ENCODE measurements at regions not wholly inside any gene's neighbourhood (a gene's known extent, or its start where the extent isn't known, plus 50 kb on each side); places are given as distances from the start of the nearest gene placed in this dataset.

DNA sequence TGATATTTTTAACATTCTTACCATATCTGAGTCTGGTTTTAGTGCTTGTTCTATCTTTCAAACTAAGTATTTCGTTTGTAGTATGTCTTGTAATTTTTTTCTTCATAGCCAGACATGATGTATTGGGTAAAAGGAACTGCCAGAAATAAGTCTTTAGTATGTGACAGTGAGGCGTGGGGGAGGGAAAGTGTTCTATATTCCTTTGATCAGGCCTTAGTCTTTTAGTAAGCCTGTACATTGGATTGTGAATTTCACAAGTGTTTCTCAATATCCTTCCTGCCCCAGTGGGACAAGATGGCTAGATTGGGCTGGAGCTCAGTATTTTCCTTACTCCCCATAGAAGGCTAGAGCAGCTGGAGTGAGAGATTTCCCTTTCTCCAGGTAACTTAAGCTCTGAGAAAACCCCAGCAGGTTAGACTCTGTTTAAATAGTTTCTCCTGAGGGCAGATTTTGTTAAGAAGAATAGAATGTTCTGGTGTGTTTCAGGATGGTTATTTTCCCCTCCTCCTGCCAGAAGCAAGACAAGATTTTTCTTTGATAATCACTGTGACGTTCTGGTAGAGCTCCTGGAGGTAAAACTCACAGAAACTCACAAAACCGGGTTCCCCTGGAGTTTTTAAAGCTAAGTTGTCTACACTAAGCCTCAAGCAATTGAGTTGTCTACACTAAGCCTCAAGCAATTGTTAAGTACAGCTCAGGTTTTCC lies 140.7 kb upstream of the ARPP21 start:
- DNase-seq (ENCODE audit: low read depth): no peak
- no peak overlapping the region for H3K4me3 ChIP-seq (ENCODE audit: low read depth, low read length)

DNA sequence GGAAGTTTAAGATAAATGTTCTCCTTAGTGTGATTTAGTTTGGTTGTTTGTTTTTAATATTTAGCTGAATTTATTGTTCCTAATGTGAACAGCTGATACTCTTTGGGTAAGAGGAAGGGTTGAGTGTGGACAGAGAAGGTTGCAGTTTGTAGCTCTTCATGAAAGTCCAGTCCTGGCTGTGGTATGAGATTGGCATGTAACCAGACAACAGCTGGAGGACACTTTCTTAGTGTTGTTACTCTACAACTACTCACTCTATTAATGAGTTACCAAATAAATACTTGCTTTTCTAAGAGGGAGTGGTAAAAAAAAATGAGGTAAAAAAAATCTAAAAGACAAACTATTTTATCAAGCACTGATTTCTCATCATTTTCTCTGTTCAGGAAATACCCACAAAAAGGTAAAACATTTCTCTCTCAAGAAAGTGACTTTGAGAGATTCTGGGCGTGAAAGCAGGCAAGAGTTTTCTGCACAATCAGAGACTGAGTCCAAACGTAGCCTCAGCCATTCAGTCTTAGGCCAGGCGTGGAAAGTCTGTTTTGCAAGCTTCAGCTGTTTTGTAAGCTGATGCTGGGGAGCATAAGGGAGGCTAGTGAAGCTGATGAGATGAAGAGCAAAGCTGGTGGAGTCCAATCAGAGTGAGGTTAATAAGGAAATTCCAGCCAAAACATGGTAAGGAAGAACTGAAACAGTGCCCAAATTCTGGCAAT lies 138.5 kb upstream of the ARPP21 start:
- no peak overlapping the region for H3K4me3 ChIP-seq (ENCODE audit: low read depth, low read length)
- DNase-seq (ENCODE audit: low read depth): peak; percentile 8

DNA sequence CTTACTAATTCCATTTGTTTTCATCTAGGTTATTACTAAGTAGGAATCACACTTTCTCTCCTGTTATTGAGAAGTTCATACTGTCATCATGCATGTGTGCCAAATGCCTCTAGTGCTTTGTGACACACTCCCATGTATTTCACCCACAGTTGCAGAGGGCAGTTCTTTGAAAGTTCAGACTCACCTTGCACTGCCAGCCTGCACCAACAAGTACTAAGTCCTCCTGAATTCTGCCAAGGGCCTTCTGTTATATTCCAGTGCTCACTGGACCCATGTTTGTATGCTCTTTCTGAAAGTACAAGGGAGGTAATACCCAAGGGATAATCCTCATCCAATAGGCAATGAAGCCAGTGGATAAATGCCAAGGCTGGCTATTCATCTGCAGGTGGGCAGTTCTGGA lies 136.6 kb upstream of the ARPP21 start:
- no peak for DNase-seq (ENCODE audit: low read depth)
- no peak overlapping the region for H3K4me3 ChIP-seq (ENCODE audit: low read depth, low read length)

DNA sequence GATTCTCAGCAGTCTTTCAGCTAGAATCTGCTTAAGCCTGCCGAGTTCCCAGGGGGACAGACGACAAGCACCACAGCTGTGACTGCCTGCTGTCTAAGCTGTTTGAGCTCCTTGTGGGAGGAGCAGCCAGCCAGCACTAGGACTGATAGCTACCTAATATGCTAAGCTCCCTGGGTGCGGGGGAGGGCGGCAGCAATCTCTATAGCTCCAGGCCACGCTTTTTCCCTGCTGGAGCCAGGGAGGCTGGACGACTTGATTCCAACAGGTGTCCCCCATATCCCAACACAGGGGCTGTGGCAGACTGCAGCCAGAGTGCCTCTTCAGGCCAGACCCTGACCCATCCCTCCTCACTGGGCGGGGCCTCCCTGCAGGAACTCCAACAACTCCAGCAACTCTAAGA lies 134.1 kb upstream of the ARPP21 start:
- DNase-seq (ENCODE audit: low read depth): peak; percentile 6
- no peak overlapping the region for H3K4me3 ChIP-seq (ENCODE audit: low read depth, low read length)

GRCh38 chr3:35505772-35506171 lies 133.6 kb upstream of the ARPP21 start:
- DNase-seq (ENCODE audit: low read depth): no peak
- no peak overlapping the region for H3K4me3 ChIP-seq (ENCODE audit: low read depth, low read length)

DNA sequence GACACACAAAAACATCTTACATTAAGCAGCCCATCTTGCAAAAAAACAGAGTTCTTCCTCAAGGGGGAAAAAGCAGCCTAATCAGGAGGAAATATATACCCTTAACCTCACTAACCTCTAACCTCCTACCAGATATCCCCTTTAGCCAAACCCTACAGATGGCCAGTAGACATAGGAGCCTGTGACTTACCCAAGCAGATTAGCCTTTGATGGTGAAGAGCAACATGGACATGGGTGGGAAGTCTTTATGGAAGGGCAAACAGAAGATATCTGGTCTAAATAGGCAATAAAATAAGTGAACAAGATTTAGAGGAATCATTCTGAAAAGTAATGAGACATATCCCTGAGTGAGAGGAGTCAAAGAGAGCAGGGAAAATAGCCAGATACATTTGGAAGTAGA lies 119.4 kb upstream of the ARPP21 start:
- no peak overlapping the region for H3K4me3 ChIP-seq (ENCODE audit: low read depth, low read length)
- DNase-seq (ENCODE audit: low read depth): no peak

DNA sequence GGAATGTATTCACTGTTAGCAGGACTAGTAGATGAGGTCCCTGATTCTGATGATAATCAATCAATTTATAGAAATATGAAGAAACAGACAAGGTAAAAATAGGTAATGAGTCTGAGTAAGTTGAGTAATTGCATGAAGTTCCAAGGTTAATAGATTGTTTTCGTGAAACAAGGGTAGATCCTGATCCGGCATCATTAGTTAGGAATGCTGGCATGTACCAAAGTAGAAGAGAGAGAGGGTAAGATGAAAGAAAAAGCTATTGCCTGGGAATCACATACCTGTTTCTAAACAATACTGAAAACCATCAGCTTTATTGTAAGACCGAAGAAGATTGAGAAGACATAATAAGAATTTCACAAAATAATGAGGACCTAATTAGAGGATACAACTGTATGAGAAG lies 118.1 kb upstream of the ARPP21 start:
- no peak overlapping the region for H3K4me3 ChIP-seq (ENCODE audit: low read depth, low read length)
- DNase-seq (ENCODE audit: low read depth): no peak

- DNase-seq (ENCODE audit: low read depth): no peak
Observed at GRCh38 chr3:35522450-35522849, 116.9 kb upstream of the ARPP21 start.

GRCh38 chr3:35523074-35523473 lies 116.3 kb upstream of the ARPP21 start:
- DNase-seq (ENCODE audit: low read depth): no peak
- no peak overlapping the region for H3K4me3 ChIP-seq (ENCODE audit: low read depth, low read length)

More at GRCh38 chr3:35522450-35522849, 116.9 kb upstream of the ARPP21 start:
- H3K4me3 ChIP-seq (ENCODE audit: low read depth, low read length): no peak overlapping the region

- no peak overlapping the region for H3K4me3 ChIP-seq (ENCODE audit: low read depth, low read length)
- no peak for DNase-seq (ENCODE audit: low read depth)
Observed at GRCh38 chr3:35523838-35524237, 115.5 kb upstream of the ARPP21 start.

GRCh38 chr3:35524856-35525255 lies 114.5 kb upstream of the ARPP21 start:
- DNase-seq (ENCODE audit: low read depth): no peak
- H3K4me3 ChIP-seq (ENCODE audit: low read depth, low read length): no peak overlapping the region

GRCh38 chr3:35528728-35529127 lies 110.6 kb upstream of the ARPP21 start:
- no peak for DNase-seq (ENCODE audit: low read depth)

GRCh38 chr3:35529337-35529736 lies 110.0 kb upstream of the ARPP21 start:
- DNase-seq (ENCODE audit: low read depth): no peak
- H3K4me3 ChIP-seq (ENCODE audit: low read depth, low read length): no peak overlapping the region

More at GRCh38 chr3:35528728-35529127, 110.6 kb upstream of the ARPP21 start:
- no peak overlapping the region for H3K4me3 ChIP-seq (ENCODE audit: low read depth, low read length)

GRCh38 chr3:35537265-35537664 lies 102.1 kb upstream of the ARPP21 start:
- H3K4me3 ChIP-seq (ENCODE audit: low read depth, low read length): no peak overlapping the region
- DNase-seq (ENCODE audit: low read depth): no peak

DNA sequence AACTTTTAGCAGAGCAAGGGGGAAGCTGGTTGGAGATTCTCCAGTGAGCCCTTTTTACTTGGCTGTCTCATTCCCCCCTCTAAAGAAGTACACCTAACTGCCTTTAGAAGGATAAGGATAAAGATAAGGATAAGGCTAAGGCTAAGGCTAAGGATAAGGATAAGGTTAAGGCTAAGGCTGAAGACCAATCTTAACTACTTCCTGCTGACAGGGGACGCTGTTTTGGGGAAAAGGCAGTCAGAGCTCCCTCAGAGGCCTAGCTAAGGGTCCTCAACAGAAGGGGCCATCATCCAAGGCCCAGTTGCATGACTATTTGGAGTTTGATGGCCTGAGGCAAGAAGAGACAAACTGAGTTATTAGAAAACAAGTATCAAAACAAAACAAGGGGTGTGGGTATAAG lies 94.3 kb upstream of the ARPP21 start:
- DNase-seq (ENCODE audit: low read depth): no peak
- H3K4me3 ChIP-seq (ENCODE audit: low read depth, low read length): no peak overlapping the region

- no peak for DNase-seq (ENCODE audit: low read depth)
- H3K4me3 ChIP-seq (ENCODE audit: low read depth, low read length): no peak overlapping the region
Observed at GRCh38 chr3:35549690-35550089, 89.6 kb upstream of the ARPP21 start.

DNA sequence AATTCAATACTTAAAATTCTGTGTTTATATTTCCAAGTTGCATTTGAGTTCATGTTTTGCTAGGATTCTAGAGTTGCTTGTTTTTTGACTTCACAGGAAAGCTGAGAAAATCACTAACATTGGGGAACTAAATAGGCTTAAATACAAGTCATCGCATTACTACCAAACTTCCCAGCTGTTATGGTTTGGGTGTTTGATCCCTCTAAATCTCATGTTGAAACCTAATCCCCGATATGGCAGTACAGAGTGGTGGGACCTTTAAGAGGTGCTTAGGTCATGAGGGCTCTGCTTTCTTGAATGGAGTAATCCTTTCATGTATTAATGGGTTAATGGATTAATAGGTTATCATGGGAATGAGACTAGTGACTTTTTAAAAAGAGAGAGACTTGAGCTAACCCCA lies 77.2 kb upstream of the ARPP21 start:
- no peak overlapping the region for H3K4me3 ChIP-seq (ENCODE audit: low read depth, low read length)
- no peak for DNase-seq (ENCODE audit: low read depth)

GRCh38 chr3:35565048-35565447 lies 74.3 kb upstream of the ARPP21 start:
- no peak for DNase-seq (ENCODE audit: low read depth)
- H3K4me3 ChIP-seq (ENCODE audit: low read depth, low read length): no peak overlapping the region

Data from skeletal muscle cell (primary cell).